GM12892 (cell line): ENCODE measurements at regions not wholly inside any gene's neighbourhood (a gene's known extent, or its start where the extent isn't known, plus 50 kb on each side); places are given as distances from the start of the nearest gene placed in this dataset.

ENCODE experiments used
- POLR2A ChIP-seq: IDR thresholded peaks from 2 replicates; pipeline ENCODE4 v1.6.1; 2011; ENCODE audit warnings: low read depth, low read length, control low read depth
- POLR2AphosphoS5 ChIP-seq: IDR thresholded peaks from 2 replicates; pipeline ENCODE4 v1.6.1; 2011; ENCODE audit warnings: low read depth, low read length, control low read depth
- TAF1 ChIP-seq: IDR thresholded peaks from 2 replicates; pipeline ENCODE4 v1.6.1; 2011; ENCODE audit warnings: low read depth, mild to moderate bottlenecking, control low read depth, low read length, borderline replicate concordance

DNA sequence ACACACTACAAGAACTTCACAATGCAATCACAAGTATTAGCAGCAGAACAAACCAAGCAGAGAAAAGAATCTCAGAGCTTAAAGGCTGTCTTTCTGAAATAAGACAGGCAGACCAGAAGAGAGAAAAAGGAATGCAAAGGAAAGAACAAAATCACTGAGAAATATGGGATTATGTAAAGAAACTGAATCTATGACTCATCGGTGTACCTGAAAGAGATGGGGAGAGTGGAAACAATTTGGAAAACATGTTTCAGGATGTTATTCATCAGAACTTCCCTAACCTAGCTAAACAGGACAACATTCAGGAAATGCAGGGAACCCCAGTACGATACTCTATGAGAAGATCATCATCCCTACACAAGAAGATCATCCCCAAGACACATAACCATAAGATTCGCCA, 499.0 kb upstream of the CHAC2 start:
- no peak for TF ChIP-seq POLR2A
- TF ChIP-seq TAF1: no peak
- no peak for TF ChIP-seq POLR2AphosphoS5
